ENCODE measurements at regions not wholly inside any gene's neighbourhood (a gene's known extent, or its start where the extent isn't known, plus 50 kb on each side); places are given as distances from the start of the nearest gene placed in this dataset.

GRCh38 chr14:66281036-66281776 lies 205.0 kb upstream of the CCDC196 start:
- TF ChIP-seq, protein P1, sequence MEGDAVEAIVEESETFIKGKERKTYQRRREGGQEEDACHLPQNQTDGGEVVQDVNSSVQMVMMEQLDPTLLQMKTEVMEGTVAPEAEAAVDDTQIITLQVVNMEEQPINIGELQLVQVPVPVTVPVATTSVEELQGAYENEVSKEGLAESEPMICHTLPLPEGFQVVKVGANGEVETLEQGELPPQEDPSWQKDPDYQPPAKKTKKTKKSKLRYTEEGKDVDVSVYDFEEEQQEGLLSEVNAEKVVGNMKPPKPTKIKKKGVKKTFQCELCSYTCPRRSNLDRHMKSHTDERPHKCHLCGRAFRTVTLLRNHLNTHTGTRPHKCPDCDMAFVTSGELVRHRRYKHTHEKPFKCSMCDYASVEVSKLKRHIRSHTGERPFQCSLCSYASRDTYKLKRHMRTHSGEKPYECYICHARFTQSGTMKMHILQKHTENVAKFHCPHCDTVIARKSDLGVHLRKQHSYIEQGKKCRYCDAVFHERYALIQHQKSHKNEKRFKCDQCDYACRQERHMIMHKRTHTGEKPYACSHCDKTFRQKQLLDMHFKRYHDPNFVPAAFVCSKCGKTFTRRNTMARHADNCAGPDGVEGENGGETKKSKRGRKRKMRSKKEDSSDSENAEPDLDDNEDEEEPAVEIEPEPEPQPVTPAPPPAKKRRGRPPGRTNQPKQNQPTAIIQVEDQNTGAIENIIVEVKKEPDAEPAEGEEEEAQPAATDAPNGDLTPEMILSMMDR (IDR thresholded peaks at IDR 0.05), result no peak
- TF ChIP-seq EZH2 (IDR thresholded peaks at IDR 0.05), result no peak

All from neural progenitor cell (in vitro differentiated cells).